Transverse colon (tissue), 4 donors: ENCODE measurements at regions not wholly inside any gene's neighbourhood (a gene's known extent, or its start where the extent isn't known, plus 50 kb on each side); places are given as distances from the start of the nearest gene placed in this dataset.

ENCODE experiments used
- DNase-seq: peaks from one replicate; pipeline ENCODE4 v3.0.0-alpha.2; 2019
- H3K27ac ChIP-seq, 4 donors: fragments of 200-600 bp; sonication (generic); 2 replicates each; pipeline ENCODE4 v1.5.1; 2016 to 2018; ENCODE audit warnings: inconsistent platforms in 4 of 4
- H3K27me3 ChIP-seq: fragments of 200-600 bp; sonication (generic); 2 replicates; pipeline ENCODE4 v1.5.1; 2017; ENCODE audit warnings: inconsistent platforms
- H3K36me3 ChIP-seq, 4 donors: fragments of 200-600 bp; sonication (generic); 2 replicates each; pipeline ENCODE4 v1.5.1; 2017 to 2019; ENCODE audit warnings: inconsistent platforms in 4 of 4
- H3K4me1 ChIP-seq, 4 donors: fragments of 200-600 bp; sonication (generic); 2 replicates each; pipeline ENCODE4 v1.5.1; 2017 to 2020; ENCODE audit warnings: inconsistent platforms in 4 of 4
- H3K4me3 ChIP-seq, 4 donors: fragments of 200-600 bp; sonication (generic); 1 replicate in 1 of 4; 2 replicates in 3 of 4; pipeline versions ENCODE4 v1.5.1 to v1.6.1; 2017 to 2019; ENCODE audit warnings: inconsistent platforms in 4 of 4
- H3K9me3 ChIP-seq, 2 donors: fragments of 200-600 bp; sonication (generic); 2 replicates each; pipeline ENCODE4 v1.5.1; 2017 to 2019; ENCODE audit warnings: inconsistent platforms in 2 of 2
- CTCF ChIP-seq, 5 experiments: fragments of 200-600 bp in 3 of 5; fragments of 450-650 bp in 2 of 5; sonication (generic) in 3 of 5; IDR thresholded peaks; 1 replicate in 2 of 5; 2 replicates in 3 of 5; pipeline ENCODE4 v1.5.1; 2016 to 2017; ENCODE audit warnings: antibody characterized with exemption in 5 of 5, inconsistent platforms in 3 of 5, mild to moderate bottlenecking in 2 of 5, moderate library complexity in 1 of 5
- EP300 ChIP-seq: sonication (generic); formaldehyde crosslinking; IDR thresholded peaks from one replicate; pipeline ENCODE4 v1.6.1; 2017; ENCODE audit warnings: antibody characterized with exemption, low read depth
- POLR2A ChIP-seq: fragments of 450-650 bp; IDR thresholded peaks from one replicate; pipeline ENCODE4 v1.6.1; 2016; ENCODE audit warnings: antibody characterized with exemption, mild to moderate bottlenecking, moderate library complexity
- POLR2AphosphoS5 ChIP-seq, 3 donors: sonication (generic); formaldehyde crosslinking; IDR thresholded peaks; one replicate each; pipeline ENCODE4 v1.6.1; 2016; ENCODE audit warnings: antibody characterized with exemption in 3 of 3
- WGBS, 2 donors: methylation state at CpG; one replicate each; pipeline ENCODE4 v1.1.5; 2018; ENCODE audit warnings: low coverage in 1 of 2; 5-methylcytosine and 5-hydroxymethylcytosine counted together
- in situ Hi-C, 4 donors: fragments of 200-750 bp; cut with MboI; loops; one replicate each; pipeline versions ENCODE4 v1.15.0 to v1.15.1; 2017; ENCODE audit warnings: low sequenced_read_pairs in 3 of 4, low pct_ligation_motif_present in 1 of 4, low pct_unique_long_range_greater_than_20kb in 1 of 4
- intact Hi-C: fragments of 100-400 bp; cut with DNase I; formaldehyde crosslinking; loops from one replicate; pipeline ENCODE4 v1.15.1; 2023; ENCODE audit warnings: low total_unique reads

GRCh38 chr20:12455148-12455547 is 537.5 kb downstream of the BTBD3 start:
- no peak for DNase-seq
- in situ Hi-C loops: no loop called here

GRCh38 chr20:12458241-12458640 is 540.5 kb downstream of the BTBD3 start:
- no peak overlapping the region for H3K4me3 ChIP-seq
- no peaks in the 10 kb centered on the region for H3K36me3 ChIP-seq
- intact Hi-C loops (no loop called here), in situ Hi-C loops (no loop called here)
- no peaks in the 10 kb centered on the region for H3K27me3 ChIP-seq
- H3K27ac ChIP-seq: no peak overlapping the region
- no peak for DNase-seq
- H3K4me1 ChIP-seq: no peaks in the 10 kb centered on the region
- TF ChIP-seq EP300 (no peak), POLR2AphosphoS5 (IDR thresholded peaks at IDR 0.05) (no peak), POLR2A (no peak), CTCF (IDR thresholded peaks at IDR 0.05) (no peak)
- no peaks in the 10 kb centered on the region for H3K9me3 ChIP-seq

More at GRCh38 chr20:12455148-12455547, 537.5 kb downstream of the BTBD3 start:
- no peaks in the 10 kb centered on the region for H3K9me3 ChIP-seq
- H3K36me3 ChIP-seq: no peaks in the 10 kb centered on the region
- H3K4me1 ChIP-seq: no peaks in the 10 kb centered on the region
- intact Hi-C loops: no loop called here
- TF ChIP-seq CTCF (IDR thresholded peaks at IDR 0.05) (no peak), EP300 (no peak), POLR2A (no peak)
- no peak overlapping the region for H3K4me3 ChIP-seq
- peak overlapping the region in 1 of 4 donors; percentile 31 for H3K27ac ChIP-seq
- no peaks in the 10 kb centered on the region for H3K27me3 ChIP-seq

GRCh38 chr20:12464036-12464435 is 544.7 kb upstream of the SPTLC3 start:
- no peaks in the 10 kb centered on the region for H3K36me3 ChIP-seq
- no peak overlapping the region for H3K4me3 ChIP-seq
- in situ Hi-C loops: no loop called here
- no peaks in the 10 kb centered on the region for H3K27me3 ChIP-seq
- peaks cover 0 to 3% (median 0%) of the 10 kb centered on the region in 4 donors for H3K4me1 ChIP-seq
- H3K9me3 ChIP-seq: no peaks in the 10 kb centered on the region
- intact Hi-C loops: no loop called here
- no peak overlapping the region for H3K27ac ChIP-seq
- WGBS, 2 donors: 86 to 100% methylated on average over 1 to 3 of the region's 3 CpGs
- no peak for TF ChIP-seq POLR2AphosphoS5 (IDR thresholded peaks at IDR 0.05)
- no peak for TF ChIP-seq POLR2A
- TF ChIP-seq EP300: no peak
- no peak for TF ChIP-seq CTCF (IDR thresholded peaks at IDR 0.05)
- DNase-seq: no peak

GRCh38 chr20:12466915-12467314 is 541.9 kb upstream of the SPTLC3 start:
- 50 to 75% methylated on average over 2 of the region's 2 CpGs for WGBS, 2 donors
- Histone ChIP-seq H3K4me1 (peaks cover 0 to 3% (median 0%) of the 10 kb centered on the region in 4 donors), H3K27me3 (no peaks in the 10 kb centered on the region), H3K36me3 (no peaks in the 10 kb centered on the region), H3K4me3 (no peak overlapping the region), H3K27ac (no peak overlapping the region), H3K9me3 (no peaks in the 10 kb centered on the region)
- TF ChIP-seq POLR2AphosphoS5 (IDR thresholded peaks at IDR 0.05): no peak
- no peak for TF ChIP-seq EP300
- no peak for TF ChIP-seq CTCF (IDR thresholded peaks at IDR 0.05)
- no peak for TF ChIP-seq POLR2A
- no peak for DNase-seq
- intact Hi-C loops: no loop called here
- in situ Hi-C loops: no loop called here
